ENCODE measurements at regions not wholly inside any gene's neighbourhood (a gene's known extent, or its start where the extent isn't known, plus 50 kb on each side); places are given as distances from the start of the nearest gene placed in this dataset.
"Not testable (repeated sequence)": the region's sequence is repeated elsewhere in the genome, so short reads cannot be mapped to it uniquely, and the experiment has no call there.

- no peak for DNase-seq (ENCODE audit: low read depth)
These were observed 95.3 kb upstream of the CXCL13 start for GRCh38 chr4:77510367-77510766.

GRCh38 chr4:77525538-77525937 is 80.1 kb upstream of the CXCL13 start:
- DNase-seq (ENCODE audit: low read depth) = no peak

- DNase-seq (ENCODE audit: low read depth) = not testable (repeated sequence)
These were observed 77.7 kb upstream of the CXCL13 start for GRCh38 chr4:77527900-77528299.

GRCh38 chr4:77538144-77538543 is 67.5 kb upstream of the CXCL13 start:
- DNase-seq (ENCODE audit: low read depth) = no peak

GRCh38 chr4:77538574-77539157 is 67.0 kb upstream of the CXCL13 start:
- DNase-seq (ENCODE audit: low read depth) = no peak
